SK-N-SH (cell line): ENCODE measurements at regions not wholly inside any gene's neighbourhood (a gene's known extent, or its start where the extent isn't known, plus 50 kb on each side); places are given as distances from the start of the nearest gene placed in this dataset.

Source experiments
- CTCF ChIA-PET: fragments of 300-600, 350-600 bp; formaldehyde crosslinking; extraction: SDS; loops from one replicate; lab custom pipeline; 2021; lab: Yijun Ruan, JAX
- POLR2A ChIA-PET: fragments of 350-600 bp; sonication (Branson Sonifier 250); formaldehyde crosslinking; extraction: SDS; loops from one replicate; lab custom pipeline; 2020; ENCODE audit warnings: antibody characterized with exemption, inconsistent platforms; lab: Yijun Ruan, JAX
- DNase-seq: peaks from one replicate; pipeline ENCODE4 v3.0.0; 2012
- H2AFZ ChIP-seq: fragments of 200-600 bp; sonication (generic); 2 replicates; pipeline ENCODE4 v1.8.1; 2016; ENCODE audit warnings: antibody characterized with exemption, mild to moderate bottlenecking, low read depth
- H3F3A ChIP-seq: fragments of 200-600 bp; sonication (generic); replicated peaks from 2 replicates; pipeline ENCODE3; 2016; ENCODE audit warnings: antibody characterized with exemption, mild to moderate bottlenecking; ENCODE audit not compliant: insufficient read depth
- H3K27ac ChIP-seq, 2 experiments: fragments of 200-500 bp in 1 of 2; fragments of 200-600 bp in 1 of 2; sonication (Bioruptor generic) in 1 of 2; sonication (generic), shearing (Covaris generic) in 1 of 2; 2 replicates each; pipeline versions ENCODE4 v1.5.1 to v1.6.1; 2014 to 2016; ENCODE audit warnings: low read depth in 2 of 2, inconsistent platforms in 1 of 2, low read length in 1 of 2, mild to moderate bottlenecking in 1 of 2, mixed read lengths in 1 of 2
- H3K27me3 ChIP-seq: fragments of 200-600 bp; sonication (generic), shearing (Covaris generic); 2 replicates; pipeline ENCODE4 v1.6.1; 2016; ENCODE audit warnings: mixed run types; ENCODE audit not compliant: insufficient read depth
- H3K36me3 ChIP-seq, 2 experiments: fragments of 200-500 bp in 1 of 2; fragments of 200-600 bp in 1 of 2; sonication (Bioruptor generic) in 1 of 2; sonication (generic) in 1 of 2; replicated peaks in 1 of 2; 2 replicates each; pipeline versions ENCODE3 to v1.5.1; 2014 to 2016; ENCODE audit warnings: low read length in 1 of 2, mild to moderate bottlenecking in 1 of 2; ENCODE audit not compliant: insufficient read depth in 2 of 2, control insufficient read depth in 1 of 2
- H3K4me1 ChIP-seq, 2 experiments: fragments of 200-500 bp in 1 of 2; fragments of 200-600 bp in 1 of 2; sonication (Bioruptor generic) in 1 of 2; sonication (generic), shearing (Covaris generic) in 1 of 2; 2 replicates each; pipeline versions ENCODE4 v1.5.1 to v1.6.1; 2014 to 2016; ENCODE audit warnings: low read depth in 1 of 2, low read length in 1 of 2, mixed run types in 1 of 2; ENCODE audit not compliant: insufficient read depth in 2 of 2, control insufficient read depth in 1 of 2
- H3K4me2 ChIP-seq: fragments of 200-600 bp; sonication (generic), shearing (Covaris generic); 2 replicates; pipeline ENCODE4 v1.6.1; 2017; ENCODE audit warnings: mixed run types
- H3K4me3 ChIP-seq, 2 experiments: fragments of 200-500 bp in 1 of 2; fragments of 200-600 bp in 1 of 2; sonication (Bioruptor generic) in 1 of 2; sonication (generic), shearing (Covaris generic) in 1 of 2; 2 replicates each; pipeline versions ENCODE4 v1.5.1 to v1.8.1; 2014 to 2016; ENCODE audit warnings: low read depth in 2 of 2, inconsistent platforms in 1 of 2, low read length in 1 of 2, mild to moderate bottlenecking in 1 of 2, mixed read lengths in 1 of 2, moderate library complexity in 1 of 2
- H3K79me2 ChIP-seq: fragments of 200-600 bp; sonication (generic); 2 replicates; pipeline ENCODE4 v1.8.1; 2017; ENCODE audit warnings: mild to moderate bottlenecking; ENCODE audit not compliant: insufficient read depth
- H3K9ac ChIP-seq: fragments of 200-600 bp; sonication (generic); 2 replicates; pipeline ENCODE4 v1.6.1; 2017; ENCODE audit warnings: mixed run types
- H3K9me2 ChIP-seq: fragments of 200-600 bp; sonication (generic); 2 replicates; pipeline ENCODE4 v1.6.1; 2017; ENCODE audit warnings: mixed run types
- H3K9me3 ChIP-seq: fragments of 200-600 bp; sonication (generic); 2 replicates; pipeline ENCODE4 v1.6.1; 2017; ENCODE audit warnings: mixed run types, mild to moderate bottlenecking, moderate library complexity
- H4K20me1 ChIP-seq: fragments of 200-600 bp; sonication (generic); 2 replicates; pipeline ENCODE4 v1.6.1; 2017; ENCODE audit warnings: mild to moderate bottlenecking, mixed run types; ENCODE audit not compliant: insufficient read depth
- CTCF ChIP-seq: fragments of 200-600 bp; sonication (generic); IDR thresholded peaks from 2 replicates; pipeline ENCODE4 v1.6.1; 2017; ENCODE audit warnings: antibody characterized with exemption, mild to moderate bottlenecking, moderate library complexity
- FOSL2 ChIP-seq: IDR thresholded peaks from 2 replicates; pipeline ENCODE4 v1.4.0; 2012; ENCODE audit warnings: low read depth, mild to moderate bottlenecking, moderate library complexity, borderline replicate concordance
- IRF3 ChIP-seq: fragments of 150-350 bp; IDR thresholded peaks from 2 replicates; pipeline ENCODE4 v1.6.1; 2016; ENCODE audit warnings: mild to moderate bottlenecking, low read depth, low read length
- MAX ChIP-seq: IDR thresholded peaks from 2 replicates; pipeline ENCODE4 v1.4.0; 2012; ENCODE audit warnings: low read depth
- MXI1 ChIP-seq: IDR thresholded peaks from 2 replicates; pipeline ENCODE4 v1.6.1; 2012; ENCODE audit warnings: mild to moderate bottlenecking, low read depth, low read length, improper control_type of control experiment
- RAD21 ChIP-seq: IDR thresholded peaks from 2 replicates; pipeline ENCODE4 v1.6.1; 2012; ENCODE audit warnings: mild to moderate bottlenecking, low read length
- RCOR1 ChIP-seq: fragments of 150-350 bp; IDR thresholded peaks from 2 replicates; pipeline ENCODE4 v1.6.1; 2017; ENCODE audit warnings: antibody characterized with exemption, low read length
- RFX5 ChIP-seq: IDR thresholded peaks from 2 replicates; pipeline ENCODE4 v1.6.1; 2012; ENCODE audit warnings: mild to moderate bottlenecking, improper control_type of control experiment, low read length
- TCF12 ChIP-seq: IDR thresholded peaks from 2 replicates; pipeline ENCODE4 v1.4.0; 2012
- USF2 ChIP-seq: fragments of 150-350 bp; IDR thresholded peaks from 2 replicates; pipeline ENCODE4 v1.6.1; 2017; ENCODE audit warnings: antibody characterized with exemption, low read length, low read depth, borderline replicate concordance
- WGBS: methylation state at CpG from one replicate; pipeline ENCODE4 v1.1.6; 2017; ENCODE audit warnings: low lambda C conversion rate; 5-methylcytosine and 5-hydroxymethylcytosine counted together

- no peaks in the 10 kb centered on the region for H4K20me1 ChIP-seq
- H3K79me2 ChIP-seq, result no peaks in the 10 kb centered on the region
- no peaks in the 10 kb centered on the region for H3K36me3 ChIP-seq
- H3K4me2 ChIP-seq, result no peak overlapping the region
- TF ChIP-seq CTCF (no peak), TCF12 (no peak), RAD21 (no peak), USF2 (no peak), IRF3 (no peak), RCOR1 (no peak)
- H3K9me2 ChIP-seq, result no peaks in the 10 kb centered on the region
- no peak overlapping the region for H3K4me3 ChIP-seq
- no peaks in the 10 kb centered on the region for H3K27me3 ChIP-seq
- no peak for DNase-seq
- H3K9ac ChIP-seq, result no peak overlapping the region
- no peaks in the 10 kb centered on the region for H3K9me3 ChIP-seq
- H3K4me1 ChIP-seq, result no peaks in the 10 kb centered on the region; a peak in 1 of 4 replicates
- CTCF ChIA-PET, result no interaction called here
- H3F3A ChIP-seq, result no peaks in the 10 kb centered on the region
- WGBS, result 73% methylated on average over 9 of the region's 9 CpGs
- POLR2A ChIA-PET, result no interaction called here
- H2AFZ ChIP-seq, result no peak overlapping the region
- no peak overlapping the region for H3K27ac ChIP-seq
Observed at GRCh38 chr2:8290771-8291352, 391.0 kb upstream of the ID2 start.

- H3K4me2 ChIP-seq, result no peak overlapping the region
- peaks cover 0 to 3% of the 10 kb centered on the region in 2 experiments; a peak in 1 of 4 replicates for H3K4me1 ChIP-seq
- H3K27me3 ChIP-seq, result no peaks in the 10 kb centered on the region
- DNase-seq, result no peak
- no peaks in the 10 kb centered on the region for H3K36me3 ChIP-seq
- no peak overlapping the region for H3K9ac ChIP-seq
- H3K79me2 ChIP-seq, result no peaks in the 10 kb centered on the region
- no peak for TF ChIP-seq RFX5
- TF ChIP-seq MXI1, result no peak
- TF ChIP-seq FOSL2, result no peak
- no peak for TF ChIP-seq MAX
- 77% methylated on average over 4 of the region's 4 CpGs for WGBS
- H3K27ac ChIP-seq, result no peak overlapping the region
- H3K9me3 ChIP-seq, result no peaks in the 10 kb centered on the region
- ChIA-PET POLR2A (no interaction called here), CTCF (interaction anchor here (0.9 kb wide), 1 partner anchor 11 kb away, joined by 3 read pairs; no protein-coding TSS in a partner anchor)
- H3K9me2 ChIP-seq, result no peaks in the 10 kb centered on the region
- H3K4me3 ChIP-seq, result no peak overlapping the region
- H3F3A ChIP-seq, result no peaks in the 10 kb centered on the region
- H4K20me1 ChIP-seq, result no peaks in the 10 kb centered on the region
- no peak overlapping the region for H2AFZ ChIP-seq
Observed at GRCh38 chr2:8296306-8296705, 385.6 kb upstream of the ID2 start.
